Lower lobe of right lung (tissue), 2 donors: ENCODE measurements at regions not wholly inside any gene's neighbourhood (a gene's known extent, or its start where the extent isn't known, plus 50 kb on each side); places are given as distances from the start of the nearest gene placed in this dataset.

Experiments used
- ATAC-seq, 2 donors: fragments of 200-7000 bp; cut with Tn5 transposase; one replicate each; pipeline ENCODE4 v1.9.1; 2020 to 2022; ENCODE audit warnings: mild to moderate bottlenecking in 2 of 2, moderate library complexity in 2 of 2
- DNase-seq: peaks from one replicate; pipeline ENCODE4 v3.0.0-alpha.2; 2020
- H3K27ac ChIP-seq: fragments of 200-600 bp; one replicate; pipeline ENCODE4 v1.8.0; 2022
- H3K27me3 ChIP-seq: fragments of 200-600 bp; one replicate; pipeline ENCODE4 v1.8.0; 2022; ENCODE audit warnings: low read depth
- H3K36me3 ChIP-seq: fragments of 200-600 bp; one replicate; pipeline ENCODE4 v1.8.0; 2022; ENCODE audit warnings: mild to moderate bottlenecking
- H3K4me1 ChIP-seq: fragments of 200-600 bp; one replicate; pipeline ENCODE4 v1.8.0; 2022
- H3K4me3 ChIP-seq: fragments of 200-600 bp; one replicate; pipeline ENCODE4 v1.8.0; 2022; ENCODE audit warnings: mild to moderate bottlenecking
- H3K9me3 ChIP-seq: fragments of 200-600 bp; one replicate; pipeline ENCODE4 v1.8.0; 2022
- intact Hi-C: fragments of 100-400 bp; cut with DNase I; formaldehyde crosslinking; loops from one replicate; pipeline ENCODE4 v1.11.0; 2022
- TF ChIP-seq, protein P1 (sequence below): fragments of 200-600 bp; IDR thresholded peaks from one replicate; pipeline ENCODE4 v1.8.0; 2022; ENCODE audit warnings: antibody characterized with exemption, mild to moderate bottlenecking
- donor health status: DM: no; HTN: yes; CAD: no; lungs with severe emphysema.

DNA sequence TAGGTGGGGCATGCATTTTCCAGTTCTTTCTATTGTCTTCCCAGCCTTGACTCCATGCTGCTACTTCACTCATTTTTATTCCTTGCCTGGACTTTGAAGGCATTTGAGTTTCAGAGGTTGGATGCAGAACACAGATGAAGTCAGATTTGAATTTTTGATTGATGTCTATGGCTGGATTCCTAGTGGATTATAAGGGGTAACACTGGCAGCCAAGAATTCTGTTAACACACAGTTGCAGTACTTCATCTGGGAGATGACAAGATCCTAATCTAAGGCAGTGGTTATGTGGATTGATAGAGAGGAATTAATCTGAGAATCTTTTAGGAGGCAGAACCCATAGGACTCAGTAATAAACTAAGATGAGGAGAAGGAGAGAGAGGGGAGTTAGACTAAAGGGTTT lies 439.0 kb upstream of the USP24 start:
- H3K4me1 ChIP-seq: no peaks in the 10 kb centered on the region
- intact Hi-C loops: no loop called here
- H3K27me3 ChIP-seq: no peaks in the 10 kb centered on the region
- no peak overlapping the region for H3K4me3 ChIP-seq
- TF ChIP-seq, protein P1, sequence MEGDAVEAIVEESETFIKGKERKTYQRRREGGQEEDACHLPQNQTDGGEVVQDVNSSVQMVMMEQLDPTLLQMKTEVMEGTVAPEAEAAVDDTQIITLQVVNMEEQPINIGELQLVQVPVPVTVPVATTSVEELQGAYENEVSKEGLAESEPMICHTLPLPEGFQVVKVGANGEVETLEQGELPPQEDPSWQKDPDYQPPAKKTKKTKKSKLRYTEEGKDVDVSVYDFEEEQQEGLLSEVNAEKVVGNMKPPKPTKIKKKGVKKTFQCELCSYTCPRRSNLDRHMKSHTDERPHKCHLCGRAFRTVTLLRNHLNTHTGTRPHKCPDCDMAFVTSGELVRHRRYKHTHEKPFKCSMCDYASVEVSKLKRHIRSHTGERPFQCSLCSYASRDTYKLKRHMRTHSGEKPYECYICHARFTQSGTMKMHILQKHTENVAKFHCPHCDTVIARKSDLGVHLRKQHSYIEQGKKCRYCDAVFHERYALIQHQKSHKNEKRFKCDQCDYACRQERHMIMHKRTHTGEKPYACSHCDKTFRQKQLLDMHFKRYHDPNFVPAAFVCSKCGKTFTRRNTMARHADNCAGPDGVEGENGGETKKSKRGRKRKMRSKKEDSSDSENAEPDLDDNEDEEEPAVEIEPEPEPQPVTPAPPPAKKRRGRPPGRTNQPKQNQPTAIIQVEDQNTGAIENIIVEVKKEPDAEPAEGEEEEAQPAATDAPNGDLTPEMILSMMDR: no peak
- H3K27ac ChIP-seq: no peak overlapping the region
- DNase-seq (no peak), ATAC-seq (no peak)
- H3K9me3 ChIP-seq: no peaks in the 10 kb centered on the region
- no peaks in the 10 kb centered on the region for H3K36me3 ChIP-seq

DNA sequence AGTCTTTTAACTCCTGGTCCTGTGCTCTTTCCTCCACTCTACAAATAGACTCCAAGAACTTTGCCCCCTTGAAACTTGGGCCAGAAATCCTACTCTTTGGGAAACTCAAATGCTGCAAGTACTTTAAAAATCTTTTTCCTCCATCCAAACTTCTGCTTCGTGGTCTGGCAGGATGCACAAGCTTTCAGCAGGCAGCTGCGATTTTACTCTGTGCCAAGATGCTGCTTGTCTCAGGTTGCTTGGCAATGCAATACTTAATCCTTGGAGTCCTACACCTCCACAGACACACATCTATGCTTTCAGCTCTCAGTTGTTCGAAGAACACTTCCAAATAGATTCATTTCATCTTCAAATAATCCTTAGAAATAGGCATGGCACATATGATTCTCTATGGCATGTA lies 435.3 kb upstream of the USP24 start:
- no peak for ATAC-seq
- H3K27ac ChIP-seq: no peak overlapping the region
- TF ChIP-seq, protein P1: no peak

DNA sequence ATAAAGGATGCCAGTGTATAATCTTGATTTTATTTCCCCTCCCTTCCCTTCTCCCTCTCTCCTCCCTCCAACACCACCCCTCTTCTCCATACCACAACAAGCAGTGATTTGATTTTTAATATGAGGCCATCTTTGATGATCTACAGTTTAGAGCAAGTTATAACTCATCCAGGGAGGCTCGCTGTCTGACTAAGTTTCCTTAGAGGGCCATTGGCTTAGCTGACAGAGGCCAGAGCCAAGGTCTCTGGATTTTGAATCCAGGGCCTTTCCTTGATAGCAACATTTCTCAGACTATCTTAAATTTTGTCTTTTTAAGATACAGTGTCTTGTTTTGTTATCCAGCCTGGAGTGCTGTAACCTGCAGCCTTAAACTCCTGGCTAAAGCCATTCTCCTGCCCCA lies 431.0 kb upstream of the USP24 start:
- no peaks in the 10 kb centered on the region for H3K27me3 ChIP-seq
- H3K9me3 ChIP-seq: no peaks in the 10 kb centered on the region
- no peak overlapping the region for H3K4me3 ChIP-seq
- TF ChIP-seq, protein P1: no peak
- no peak for ATAC-seq
- no peak for DNase-seq
- intact Hi-C loops: no loop called here
- no peaks in the 10 kb centered on the region for H3K4me1 ChIP-seq
- H3K27ac ChIP-seq: no peak overlapping the region
- no peaks in the 10 kb centered on the region for H3K36me3 ChIP-seq

More for the DNA sequence above, 435.3 kb upstream of the USP24 start:
- no peaks in the 10 kb centered on the region for H3K36me3 ChIP-seq
- DNase-seq: no peak
- H3K9me3 ChIP-seq: no peaks in the 10 kb centered on the region
- intact Hi-C loops: no loop called here
- H3K4me3 ChIP-seq: no peak overlapping the region
- no peaks in the 10 kb centered on the region for H3K27me3 ChIP-seq
- H3K4me1 ChIP-seq: no peaks in the 10 kb centered on the region

DNA sequence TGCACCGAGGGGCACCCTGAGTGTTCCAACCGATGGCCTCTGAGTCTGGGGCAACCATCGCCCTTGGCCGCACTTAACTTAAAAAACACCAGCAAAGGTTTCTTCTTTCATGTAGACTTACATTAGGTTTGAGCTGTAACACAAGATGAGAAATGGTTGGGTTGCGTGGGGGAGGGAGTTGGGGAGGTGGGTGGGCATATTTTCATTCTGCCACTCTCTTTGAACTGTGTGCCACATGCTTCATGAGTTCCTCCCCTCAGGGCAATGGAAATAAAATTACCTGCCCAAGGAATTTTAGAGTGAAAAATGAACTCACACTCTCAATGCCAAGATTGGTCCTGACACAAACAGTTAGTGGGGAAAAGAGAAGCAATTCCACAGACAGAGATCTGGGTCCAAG lies 430.1 kb upstream of the USP24 start:
- Histone ChIP-seq H3K27ac (no peak overlapping the region), H3K36me3 (no peaks in the 10 kb centered on the region), H3K9me3 (no peaks in the 10 kb centered on the region), H3K4me3 (no peak overlapping the region), H3K4me1 (no peaks in the 10 kb centered on the region), H3K27me3 (no peaks in the 10 kb centered on the region)
- ATAC-seq (no peak), DNase-seq (no peak)
- TF ChIP-seq, protein P1: no peak
- intact Hi-C loops: no loop called here

DNA sequence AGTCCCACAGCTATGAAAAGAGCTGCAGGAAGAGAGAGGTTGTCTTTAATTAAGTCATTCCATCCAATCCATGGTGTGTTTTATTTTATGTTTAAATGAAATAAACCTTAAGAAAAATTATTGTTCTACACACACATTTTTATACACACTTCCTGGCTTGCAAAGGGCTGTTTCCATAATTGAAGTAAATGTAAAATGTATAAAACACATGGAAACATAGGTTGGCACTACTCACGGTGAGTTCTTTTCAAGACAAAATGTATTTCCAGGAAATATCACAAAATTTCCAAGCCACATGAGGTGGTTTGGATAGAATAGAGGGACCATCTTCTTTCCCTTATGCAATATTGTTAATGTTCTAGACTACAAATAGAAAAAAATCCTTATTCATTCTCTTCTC lies 426.8 kb upstream of the USP24 start:
- no peak for ATAC-seq
- no peaks in the 10 kb centered on the region for H3K4me1 ChIP-seq
- TF ChIP-seq, protein P1: no peak

More for the DNA sequence above, 426.8 kb upstream of the USP24 start:
- no peaks in the 10 kb centered on the region for H3K9me3 ChIP-seq
- DNase-seq: no peak
- no peak overlapping the region for H3K27ac ChIP-seq
- H3K27me3 ChIP-seq: no peaks in the 10 kb centered on the region
- no peak overlapping the region for H3K4me3 ChIP-seq
- intact Hi-C loops: no loop called here
- H3K36me3 ChIP-seq: no peaks in the 10 kb centered on the region
